GM18858 (cell line): ENCODE measurements at regions not wholly inside any gene's neighbourhood (a gene's known extent, or its start where the extent isn't known, plus 50 kb on each side); places are given as distances from the start of the nearest gene placed in this dataset.

ENCODE experiments used
- ATAC-seq: cut with Tn5 transposase; IDR thresholded peaks from one replicate; pipeline ENCODE4 v1.9.1; 2021; ENCODE audit not compliant: unreplicated experiment

DNA sequence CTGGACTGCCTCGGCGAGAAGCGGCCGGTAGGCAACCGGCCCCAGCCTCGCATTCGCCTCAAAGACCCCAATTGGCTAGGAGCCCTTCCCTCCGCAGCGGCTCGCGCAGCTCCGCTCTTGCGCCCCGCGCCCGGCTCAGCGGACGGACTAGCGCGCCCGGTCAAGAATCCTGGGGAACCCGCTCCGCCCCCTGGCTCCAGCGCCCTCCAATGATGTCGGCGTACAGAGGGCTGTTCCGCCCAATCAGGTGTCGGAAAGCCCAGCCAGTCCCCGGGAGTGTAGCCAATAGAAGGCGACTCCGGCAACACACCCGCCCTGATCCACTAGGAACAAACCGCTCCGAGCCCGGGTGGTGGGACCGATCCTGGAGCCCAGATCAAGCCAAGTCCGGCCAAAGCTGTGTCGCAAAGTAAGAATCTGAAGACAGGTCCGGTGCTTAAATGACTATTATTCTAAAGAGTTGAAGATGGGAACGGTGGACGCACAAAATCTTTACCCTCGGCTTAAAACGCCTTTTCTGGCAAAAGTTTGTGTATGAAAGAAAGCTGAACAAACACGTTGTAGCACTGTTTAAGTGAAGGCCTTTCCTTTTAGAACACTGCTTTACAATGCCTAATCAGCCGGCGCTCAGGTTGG lies 132.2 kb downstream of the OGFRL1 start:
- ATAC-seq: peak; percentile 91

DNA sequence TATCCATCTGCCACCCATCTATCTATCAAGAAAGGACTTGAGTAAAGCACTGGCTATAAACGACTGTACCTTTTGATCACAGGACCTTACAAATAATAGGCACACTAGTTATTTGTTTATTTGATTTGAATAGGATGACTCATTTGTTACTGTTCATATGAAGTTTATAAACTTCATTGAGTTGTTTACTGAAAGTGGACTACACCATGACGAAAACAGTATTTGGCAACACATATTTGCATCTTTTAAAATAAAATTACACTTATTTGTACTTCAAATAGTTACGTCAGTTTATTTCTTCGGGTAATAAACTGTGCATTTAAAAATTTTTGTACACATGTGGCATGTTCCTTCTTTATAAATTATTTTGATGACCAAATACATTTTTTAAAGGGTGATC lies 133.0 kb downstream of the OGFRL1 start:
- no peak for ATAC-seq

DNA sequence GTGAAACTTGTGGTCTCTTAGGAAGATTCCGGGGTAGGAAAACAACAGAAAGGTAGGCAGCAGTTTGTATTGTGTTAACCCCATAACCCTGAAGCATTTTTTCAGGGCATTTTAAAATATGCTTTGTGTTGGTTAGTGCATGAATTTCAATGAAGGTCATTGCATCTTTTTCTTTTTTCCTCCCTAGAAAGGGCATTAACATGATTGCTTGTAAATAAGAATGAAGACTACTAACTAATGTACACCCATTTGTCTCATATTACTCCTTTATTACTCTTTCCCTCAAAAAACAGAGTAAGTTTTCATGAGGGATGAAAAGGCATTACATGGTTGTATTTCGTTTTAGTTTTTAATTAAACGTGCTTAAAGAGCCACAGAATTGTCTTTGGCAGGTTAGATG lies 141.4 kb downstream of the OGFRL1 start:
- no peak for ATAC-seq

DNA sequence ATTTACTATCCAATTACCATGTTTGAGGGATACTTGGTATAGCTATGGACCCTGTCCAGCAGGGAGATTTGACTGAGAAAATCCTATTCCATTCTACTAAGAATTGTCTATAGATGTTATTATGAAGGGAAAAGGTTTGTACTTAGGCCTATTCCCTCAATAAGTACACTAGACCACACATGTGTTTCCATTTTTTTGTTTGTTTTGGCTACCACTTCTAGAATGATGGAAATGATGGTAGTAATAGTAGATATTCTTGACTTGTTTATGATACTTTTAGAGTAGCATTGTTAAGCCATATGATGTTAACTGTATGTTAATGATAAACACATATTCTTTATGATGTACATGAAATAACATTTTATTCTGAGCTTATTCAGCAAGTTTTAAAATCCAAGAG lies 144.8 kb downstream of the OGFRL1 start:
- no peak for ATAC-seq

DNA sequence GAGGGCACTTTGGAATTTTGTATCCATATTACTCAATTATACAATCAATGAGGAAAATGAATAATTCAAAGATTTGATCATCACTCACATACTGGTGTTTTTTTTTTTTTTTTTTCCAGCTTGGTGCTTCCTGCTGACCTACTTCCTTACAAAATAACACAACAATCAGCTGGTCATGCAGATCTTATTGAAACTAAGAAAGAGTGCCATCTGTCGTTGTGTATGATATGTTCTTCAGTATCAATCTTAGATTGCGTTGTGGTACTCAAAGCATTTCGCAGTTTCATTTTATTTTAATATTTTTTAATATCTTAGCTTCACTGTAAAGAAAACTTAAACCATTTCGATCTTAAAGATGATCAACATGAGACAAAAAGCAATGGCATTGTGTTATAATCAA lies 155.6 kb downstream of the OGFRL1 start:
- ATAC-seq: no peak

DNA sequence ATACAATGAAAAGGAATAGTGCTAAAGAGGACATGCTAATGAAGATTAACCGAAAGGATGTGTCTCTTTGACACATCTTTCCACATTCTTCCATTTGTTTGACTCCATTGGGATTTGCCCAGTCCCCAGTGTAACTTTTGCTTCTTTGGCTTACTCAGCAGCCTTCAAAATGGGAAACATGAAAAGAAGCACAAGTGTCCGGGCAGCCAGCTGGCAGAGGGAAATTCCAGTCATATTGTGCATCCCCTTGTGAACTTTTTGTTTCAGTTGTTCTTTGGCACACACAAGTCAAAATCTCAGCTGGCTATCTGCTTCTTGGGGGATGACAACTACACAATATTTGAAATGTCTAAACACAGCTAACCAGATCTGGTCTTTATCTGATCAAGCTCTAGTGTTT lies 157.4 kb downstream of the OGFRL1 start:
- no peak for ATAC-seq

DNA sequence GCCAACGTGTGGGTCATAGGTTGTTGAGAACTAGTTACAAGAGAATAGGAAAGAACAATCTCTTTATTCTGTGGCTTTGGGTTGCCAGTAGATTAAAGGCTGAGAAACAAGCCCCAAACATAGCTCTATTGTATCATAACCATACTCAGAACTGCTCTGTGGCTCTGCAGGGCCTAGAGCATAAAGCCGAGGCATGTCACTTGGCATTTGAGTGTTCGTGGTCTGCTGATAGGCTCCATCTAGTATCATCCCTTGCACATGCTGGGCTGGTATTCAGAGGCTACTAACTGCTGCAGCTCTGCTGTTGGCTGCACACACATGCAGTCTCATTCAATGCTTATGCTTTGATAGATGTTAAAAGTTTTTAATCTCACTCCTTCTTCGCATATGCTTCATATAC lies 157.9 kb downstream of the OGFRL1 start:
- no peak for ATAC-seq

DNA sequence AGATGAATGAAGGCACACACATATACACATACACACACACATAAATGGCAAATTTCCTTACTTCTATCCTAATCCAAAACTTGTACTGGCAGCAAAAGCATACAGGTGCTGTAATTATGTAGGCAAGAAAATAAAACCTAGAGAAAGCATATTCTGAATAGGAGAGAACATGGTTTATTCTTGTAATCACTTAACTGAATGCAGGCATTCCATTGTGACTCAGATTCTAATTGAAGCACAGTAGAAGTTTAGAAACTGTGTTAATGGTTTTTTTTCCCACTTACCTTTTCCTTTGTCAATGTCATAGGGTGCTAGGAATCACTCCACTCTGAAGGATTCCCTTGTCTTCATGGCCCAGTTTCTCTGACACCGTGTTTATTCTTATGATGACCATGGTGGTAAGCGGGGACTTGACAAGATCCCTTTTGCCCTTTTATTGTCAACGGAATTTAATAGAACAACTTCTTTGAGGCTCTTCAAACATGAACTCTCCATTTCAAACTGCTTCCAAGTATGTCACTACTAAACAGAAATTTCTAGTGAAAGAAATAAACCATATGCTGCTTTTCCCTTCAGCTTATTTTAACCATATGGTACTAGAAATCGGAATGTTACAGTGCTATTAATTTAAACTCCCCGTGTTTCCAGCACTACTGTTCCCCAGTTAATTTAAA lies 164.2 kb downstream of the OGFRL1 start:
- ATAC-seq: no peak

DNA sequence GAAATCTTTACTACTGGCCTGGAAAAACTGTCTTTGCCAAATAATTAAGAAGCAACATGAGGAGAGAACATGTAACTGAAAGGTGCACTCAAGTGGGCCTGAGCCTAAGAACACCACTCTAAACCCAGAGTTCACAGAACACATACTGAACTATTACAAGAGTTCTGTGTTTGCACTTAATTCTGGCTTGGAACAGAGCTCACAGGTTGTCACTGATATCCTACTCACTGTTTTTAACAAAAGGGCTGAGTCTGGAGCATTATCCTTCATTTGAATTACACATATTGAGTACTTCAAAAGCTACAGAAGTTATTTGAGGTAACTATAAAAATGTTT lies 164.7 kb downstream of the OGFRL1 start:
- no peak for ATAC-seq

DNA sequence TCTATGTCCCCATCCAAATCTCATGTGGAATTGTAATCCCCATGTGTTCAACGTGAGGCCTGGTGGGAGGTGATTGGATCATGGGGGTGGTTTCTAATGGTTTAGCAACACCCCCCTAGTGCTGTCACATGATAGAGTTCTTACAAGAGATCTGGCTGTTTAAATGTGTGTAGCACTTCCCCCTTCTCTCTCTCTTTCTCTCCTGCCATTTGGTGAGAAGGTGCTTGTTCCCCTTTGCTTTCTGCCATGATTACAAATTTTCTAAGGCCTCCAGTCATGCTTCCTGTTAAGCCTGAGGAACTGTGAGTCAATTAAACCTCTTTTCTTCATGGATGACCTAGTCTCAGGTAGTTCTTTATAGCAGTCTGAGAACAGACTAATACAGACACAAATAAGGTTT lies 165.4 kb downstream of the OGFRL1 start:
- ATAC-seq: no peak

DNA sequence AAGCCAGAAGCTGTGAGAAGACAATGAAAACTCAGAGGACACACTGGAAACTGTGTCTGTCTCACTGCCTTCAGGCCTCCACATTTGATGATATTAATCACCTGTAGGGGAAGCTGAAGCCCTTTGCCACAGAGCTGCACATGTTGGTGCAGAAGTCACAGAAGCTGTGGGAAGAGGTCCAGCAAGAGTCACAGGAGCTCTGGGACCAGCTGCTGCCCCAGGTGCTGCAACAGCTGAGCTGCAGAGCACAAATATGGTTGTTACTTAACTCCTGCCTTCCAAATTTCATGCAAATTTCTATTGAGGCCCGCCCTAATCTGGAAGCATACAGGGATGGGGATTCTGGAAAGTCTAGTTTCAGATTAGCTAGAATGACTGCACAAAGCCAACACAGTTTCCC lies 169.3 kb downstream of the OGFRL1 start:
- ATAC-seq: no peak

DNA sequence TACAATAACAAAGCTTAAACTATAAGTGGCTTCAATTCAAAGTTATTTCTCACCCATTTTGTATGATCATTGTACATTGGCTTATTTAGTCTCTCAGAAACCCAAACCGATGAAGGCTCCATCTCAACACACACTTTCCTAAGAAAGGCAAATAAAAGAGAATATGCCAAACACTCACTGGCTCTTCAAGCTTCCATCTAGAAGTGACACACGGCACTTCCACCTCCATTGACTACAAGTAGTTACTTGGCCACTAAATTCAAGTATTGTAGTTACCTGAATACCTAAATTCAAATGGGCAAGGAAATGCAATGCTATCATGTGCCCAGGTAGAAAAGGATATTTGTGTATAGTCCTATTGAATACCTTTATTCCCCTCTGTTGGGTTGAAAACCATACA lies 170.6 kb downstream of the OGFRL1 start:
- ATAC-seq: no peak

DNA sequence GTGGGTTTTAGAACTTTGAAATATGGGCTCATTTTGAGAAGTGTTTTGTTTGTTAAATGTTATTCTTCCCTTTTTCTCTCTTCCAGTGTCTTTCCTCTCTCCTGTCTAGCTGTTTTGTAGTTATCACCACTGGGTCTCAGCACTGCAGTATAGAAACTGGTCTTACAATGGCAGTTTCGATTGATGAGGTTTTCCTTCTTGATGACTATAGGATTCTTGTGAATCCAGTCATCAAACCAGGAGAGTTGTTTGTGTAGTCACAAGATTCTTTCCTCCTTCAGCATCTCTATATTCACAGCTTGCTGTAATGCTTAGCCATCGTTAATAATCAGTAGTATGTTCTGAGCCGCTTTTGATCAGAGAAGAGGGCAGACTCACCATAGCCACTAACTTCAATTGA lies 172.3 kb downstream of the OGFRL1 start:
- ATAC-seq: no peak

DNA sequence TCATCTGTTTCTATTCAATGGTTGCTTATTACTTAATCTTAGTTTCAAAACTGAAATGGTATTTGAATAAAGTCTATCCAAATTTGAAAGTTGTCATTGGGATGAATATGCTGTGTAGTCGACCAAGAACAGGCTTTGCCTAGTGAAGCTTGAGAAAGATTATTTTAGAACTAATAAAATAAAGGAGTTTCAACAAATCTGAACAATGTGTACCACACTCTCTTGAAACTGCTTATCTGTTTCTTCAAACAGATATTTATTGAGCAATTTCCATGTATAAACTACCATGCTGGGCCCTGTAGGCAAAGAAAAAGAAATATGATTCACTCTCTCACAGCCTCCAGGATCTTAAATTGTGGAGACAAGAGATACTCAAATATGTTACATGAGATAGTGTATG lies 174.4 kb downstream of the OGFRL1 start:
- no peak for ATAC-seq

DNA sequence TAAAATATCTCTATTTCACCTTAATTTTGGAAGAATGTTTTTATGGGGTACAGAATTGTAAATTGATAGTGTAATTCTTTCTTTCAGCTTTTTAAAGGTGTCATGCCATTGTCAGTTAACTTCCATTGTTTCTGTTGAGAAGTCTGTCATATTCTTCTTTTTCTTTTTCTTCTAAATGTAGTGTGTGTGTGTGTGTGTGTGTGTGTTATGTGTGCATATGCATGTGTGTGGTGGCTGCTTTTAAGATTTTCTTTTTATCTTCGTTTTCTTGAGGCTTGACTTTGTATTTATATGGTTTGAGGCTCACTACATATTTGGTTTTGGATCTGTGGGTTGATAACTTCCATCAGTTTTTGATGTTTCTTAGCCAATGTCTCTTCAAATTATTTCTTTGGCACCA lies 176.5 kb downstream of the OGFRL1 start:
- no peak for ATAC-seq

DNA sequence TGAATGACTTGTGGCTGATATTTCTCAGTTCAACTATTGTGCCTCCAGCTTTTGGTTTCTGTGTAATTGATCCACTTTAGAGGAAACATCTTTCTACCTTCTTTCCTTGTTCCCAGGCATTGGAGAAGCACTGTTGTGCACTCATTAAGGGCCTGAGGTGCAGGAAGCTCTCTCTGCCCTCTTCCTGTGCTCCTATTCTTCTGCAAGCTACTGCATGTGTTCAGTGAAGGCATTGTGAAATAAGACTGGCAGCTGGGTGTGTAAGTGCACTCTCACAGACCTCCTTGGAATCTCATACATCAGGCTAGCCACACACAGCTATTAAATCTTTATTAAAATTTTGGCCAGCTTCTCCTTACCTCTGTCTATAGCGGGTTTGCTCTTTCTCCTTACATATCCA lies 177.8 kb downstream of the OGFRL1 start:
- ATAC-seq: no peak

DNA sequence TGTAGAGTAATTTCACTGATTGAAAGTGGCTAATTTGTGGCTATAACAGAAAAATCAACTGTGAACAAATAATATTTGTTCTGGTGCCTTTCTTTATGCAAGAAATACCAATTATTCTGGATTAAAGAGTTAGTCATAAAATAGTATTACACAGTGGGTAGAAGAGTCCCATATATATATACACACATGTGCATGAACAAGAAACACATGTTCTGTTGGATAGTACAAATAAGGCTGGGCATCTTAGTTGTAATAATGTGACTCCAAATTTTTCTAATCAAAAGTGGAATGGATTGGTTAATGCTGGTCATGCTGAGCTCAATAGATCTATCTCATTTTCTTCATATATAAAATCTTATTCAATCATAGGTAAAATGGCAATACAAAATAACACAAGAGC lies 179.4 kb downstream of the OGFRL1 start:
- ATAC-seq: no peak

DNA sequence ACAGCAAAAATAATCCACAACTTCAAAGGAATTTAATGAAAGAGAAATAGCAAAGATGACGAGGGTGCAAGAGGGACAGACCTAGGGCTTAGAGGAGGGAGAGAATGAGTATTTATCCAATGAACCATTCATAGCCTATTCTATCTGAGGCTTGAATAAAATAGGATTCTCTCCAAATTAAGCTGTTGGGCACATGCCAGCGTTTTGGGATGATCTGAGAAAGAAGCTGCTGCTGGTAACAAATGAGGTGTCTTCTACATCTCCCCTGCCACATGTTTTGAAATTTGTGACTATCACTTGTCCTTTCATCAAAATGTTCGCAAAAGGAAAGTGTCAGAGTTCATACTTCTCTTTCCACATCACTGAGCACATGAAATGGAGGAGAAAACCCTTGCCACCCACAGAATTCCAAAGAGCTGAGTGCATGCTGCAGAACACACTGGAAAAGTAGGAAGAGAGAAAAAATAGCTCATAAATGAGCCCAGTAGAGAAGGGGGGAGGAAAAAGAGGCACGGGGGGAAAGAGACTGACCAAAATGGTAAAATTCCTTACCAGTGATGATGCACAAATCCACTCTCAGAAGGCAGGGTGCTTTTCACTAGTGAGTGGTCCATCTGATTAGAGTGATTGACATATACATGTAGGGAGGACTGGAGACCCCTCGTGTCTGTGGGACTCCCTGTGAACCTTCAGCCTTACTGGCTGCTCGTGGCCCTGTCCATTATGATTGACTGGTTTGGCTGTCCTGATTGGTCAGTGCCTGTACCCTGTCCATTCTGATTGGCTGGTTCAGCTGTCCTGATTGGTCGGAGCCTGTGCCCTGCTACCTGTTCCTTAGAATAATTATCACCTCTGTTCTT lies 180.5 kb downstream of the OGFRL1 start:
- ATAC-seq: no peak

DNA sequence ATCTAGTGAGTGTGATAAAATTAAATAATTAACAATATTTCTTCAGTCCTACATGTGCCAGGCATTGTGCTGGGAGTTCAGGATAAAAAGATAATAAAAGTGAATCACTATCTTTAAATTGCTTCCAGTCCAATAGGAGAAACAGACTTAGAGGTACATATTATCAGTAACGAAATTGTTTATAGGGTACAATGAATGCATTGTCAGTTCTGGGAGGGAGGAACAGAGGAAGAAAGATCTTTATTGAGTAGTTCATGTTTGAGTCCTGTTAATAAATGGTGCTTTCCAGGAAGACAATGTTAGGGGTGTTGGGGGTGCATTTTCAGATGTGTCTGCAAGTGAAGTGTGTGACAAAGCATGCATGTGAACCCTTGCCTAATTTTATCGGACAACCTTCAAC lies 183.1 kb downstream of the OGFRL1 start:
- ATAC-seq: no peak

DNA sequence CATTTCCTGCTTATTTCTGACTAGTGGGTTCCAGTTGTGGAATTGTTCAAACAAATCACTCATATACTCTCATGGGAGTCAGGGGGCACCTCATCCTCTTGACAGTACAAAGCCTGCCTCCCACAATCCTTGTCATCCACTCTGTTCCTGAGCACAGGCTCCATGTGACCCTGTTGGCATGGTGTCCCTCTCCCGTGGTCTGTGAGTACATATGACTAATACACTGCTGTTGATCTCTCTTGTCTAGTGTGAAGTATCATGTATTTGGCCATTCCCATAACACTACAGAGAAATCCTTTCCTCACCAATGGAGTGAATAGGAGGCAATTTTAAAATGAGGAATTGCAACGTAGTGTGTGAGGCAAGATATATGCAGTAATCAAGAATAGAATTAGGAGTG lies 185.3 kb downstream of the OGFRL1 start:
- ATAC-seq: no peak

DNA sequence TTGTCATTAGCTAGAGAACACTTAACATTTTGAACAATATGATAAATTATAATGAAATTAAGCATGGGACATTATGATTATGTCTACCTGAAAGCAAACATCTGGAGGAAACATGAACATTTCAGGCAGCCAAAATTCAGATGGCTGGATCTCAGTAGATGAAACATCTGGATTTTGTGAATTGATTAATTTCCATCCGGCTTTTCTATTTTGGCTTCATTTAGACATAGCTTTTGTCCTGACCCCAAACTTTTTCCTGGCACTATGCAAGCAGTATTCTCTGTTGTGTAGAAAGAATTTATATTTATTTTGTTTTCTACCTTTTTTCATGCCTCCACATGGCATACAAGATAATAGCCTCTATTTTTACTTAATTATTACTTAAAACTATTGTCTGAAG lies 186.3 kb downstream of the OGFRL1 start:
- ATAC-seq: no peak

DNA sequence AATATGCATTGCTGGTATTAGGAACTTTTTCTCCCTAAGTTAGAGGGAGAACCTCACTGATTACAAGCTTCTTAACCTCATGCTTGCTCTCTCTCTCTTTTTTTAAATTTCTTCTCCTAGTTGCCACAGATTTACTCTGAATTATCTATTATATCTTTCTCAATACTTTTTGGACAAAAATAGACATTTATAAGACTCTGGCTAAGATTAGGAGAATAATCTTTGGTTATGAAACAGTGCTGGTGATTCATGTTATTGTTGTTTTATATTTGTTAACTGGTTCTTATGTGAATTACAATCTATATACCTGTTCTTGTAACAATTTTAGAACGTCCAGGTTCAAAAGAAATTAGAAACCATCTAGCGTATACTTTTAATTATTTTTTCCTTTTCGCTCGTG lies 187.8 kb downstream of the OGFRL1 start:
- ATAC-seq: no peak
